ENCODE measurements at regions not wholly inside any gene's neighbourhood (a gene's known extent, or its start where the extent isn't known, plus 50 kb on each side); places are given as distances from the start of the nearest gene placed in this dataset.

DNA sequence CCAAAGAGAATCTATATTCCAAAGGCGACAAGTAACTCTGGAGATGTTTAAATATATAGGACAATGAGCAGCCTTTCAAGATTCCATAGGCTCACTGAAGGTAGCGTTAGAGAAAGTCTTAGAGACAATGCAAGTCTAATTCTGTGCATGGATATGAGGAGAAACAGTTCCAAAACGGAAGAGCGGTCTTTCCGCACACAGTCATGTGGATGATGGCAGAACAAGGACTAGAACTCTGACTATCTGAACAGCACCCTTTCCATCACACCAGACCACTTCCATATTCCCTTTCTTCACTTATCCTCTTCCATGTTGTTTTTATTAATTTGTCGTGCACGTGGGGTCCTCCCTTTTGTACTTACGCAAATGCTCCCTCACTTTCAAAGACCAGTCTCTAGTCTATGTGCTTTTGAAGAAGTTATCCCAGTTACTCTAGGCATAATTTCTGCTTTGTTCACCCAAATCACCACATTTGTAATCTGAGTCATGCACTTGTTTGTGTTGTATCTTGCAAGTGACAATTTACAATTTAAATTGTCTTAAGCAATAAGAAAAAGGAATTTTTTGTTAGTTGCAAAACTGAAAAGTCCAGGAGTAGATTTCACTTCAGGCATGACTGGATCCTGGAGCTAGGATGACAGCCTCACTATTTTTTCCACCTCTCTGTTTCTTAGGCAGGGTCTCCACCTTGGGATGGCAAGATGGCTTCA is 116.0 kb upstream of the ADRA1B start:
- TF ChIP-seq, protein P1, sequence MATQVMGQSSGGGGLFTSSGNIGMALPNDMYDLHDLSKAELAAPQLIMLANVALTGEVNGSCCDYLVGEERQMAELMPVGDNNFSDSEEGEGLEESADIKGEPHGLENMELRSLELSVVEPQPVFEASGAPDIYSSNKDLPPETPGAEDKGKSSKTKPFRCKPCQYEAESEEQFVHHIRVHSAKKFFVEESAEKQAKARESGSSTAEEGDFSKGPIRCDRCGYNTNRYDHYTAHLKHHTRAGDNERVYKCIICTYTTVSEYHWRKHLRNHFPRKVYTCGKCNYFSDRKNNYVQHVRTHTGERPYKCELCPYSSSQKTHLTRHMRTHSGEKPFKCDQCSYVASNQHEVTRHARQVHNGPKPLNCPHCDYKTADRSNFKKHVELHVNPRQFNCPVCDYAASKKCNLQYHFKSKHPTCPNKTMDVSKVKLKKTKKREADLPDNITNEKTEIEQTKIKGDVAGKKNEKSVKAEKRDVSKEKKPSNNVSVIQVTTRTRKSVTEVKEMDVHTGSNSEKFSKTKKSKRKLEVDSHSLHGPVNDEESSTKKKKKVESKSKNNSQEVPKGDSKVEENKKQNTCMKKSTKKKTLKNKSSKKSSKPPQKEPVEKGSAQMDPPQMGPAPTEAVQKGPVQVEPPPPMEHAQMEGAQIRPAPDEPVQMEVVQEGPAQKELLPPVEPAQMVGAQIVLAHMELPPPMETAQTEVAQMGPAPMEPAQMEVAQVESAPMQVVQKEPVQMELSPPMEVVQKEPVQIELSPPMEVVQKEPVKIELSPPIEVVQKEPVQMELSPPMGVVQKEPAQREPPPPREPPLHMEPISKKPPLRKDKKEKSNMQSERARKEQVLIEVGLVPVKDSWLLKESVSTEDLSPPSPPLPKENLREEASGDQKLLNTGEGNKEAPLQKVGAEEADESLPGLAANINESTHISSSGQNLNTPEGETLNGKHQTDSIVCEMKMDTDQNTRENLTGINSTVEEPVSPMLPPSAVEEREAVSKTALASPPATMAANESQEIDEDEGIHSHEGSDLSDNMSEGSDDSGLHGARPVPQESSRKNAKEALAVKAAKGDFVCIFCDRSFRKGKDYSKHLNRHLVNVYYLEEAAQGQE (IDR thresholded peaks at IDR 0.05; ENCODE audit: insufficient read depth in 1 of 2, low read depth in 2 of 2, low read length in 2 of 2) = no peak

DNA sequence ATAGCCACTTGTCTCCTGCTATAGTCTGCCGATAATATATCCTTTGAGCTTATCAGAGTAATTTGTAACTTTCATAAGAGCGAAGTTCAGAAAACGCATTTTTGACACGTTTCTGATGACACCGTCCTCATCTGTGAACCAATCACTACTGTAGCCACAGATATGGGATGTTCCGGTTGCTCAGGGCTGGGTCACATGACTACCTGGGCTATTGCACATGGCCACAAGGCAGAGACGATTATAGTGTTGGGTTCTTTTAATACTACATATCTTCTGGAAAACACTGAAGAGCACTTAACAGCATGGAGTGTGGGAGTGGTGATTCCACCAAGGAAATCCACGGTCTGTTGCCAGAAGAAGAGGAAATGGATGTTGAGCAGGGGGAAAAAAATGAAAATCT is 115.0 kb upstream of the ADRA1B start:
- no peak for TF ChIP-seq TAF1 (IDR thresholded peaks at IDR 0.05; ENCODE audit: borderline replicate concordance, insufficient read depth, low read length)
- TF ChIP-seq POLR2AphosphoS5 (IDR thresholded peaks at IDR 0.05; ENCODE audit: low read depth, low read length) = no peak
- TF ChIP-seq, protein P1 (IDR thresholded peaks at IDR 0.05; ENCODE audit: insufficient read depth in 1 of 2, low read depth in 2 of 2, low read length in 2 of 2) = no peak
- no peak for TF ChIP-seq FOXP2 (optimal IDR thresholded peaks at IDR 0.05; ENCODE audit: borderline replicate concordance, extremely low read depth, extremely low read length, insufficient read depth)
- no peak for TF ChIP-seq SIN3A (IDR thresholded peaks at IDR 0.05; ENCODE audit: borderline replicate concordance, insufficient read depth, low read length)

DNA sequence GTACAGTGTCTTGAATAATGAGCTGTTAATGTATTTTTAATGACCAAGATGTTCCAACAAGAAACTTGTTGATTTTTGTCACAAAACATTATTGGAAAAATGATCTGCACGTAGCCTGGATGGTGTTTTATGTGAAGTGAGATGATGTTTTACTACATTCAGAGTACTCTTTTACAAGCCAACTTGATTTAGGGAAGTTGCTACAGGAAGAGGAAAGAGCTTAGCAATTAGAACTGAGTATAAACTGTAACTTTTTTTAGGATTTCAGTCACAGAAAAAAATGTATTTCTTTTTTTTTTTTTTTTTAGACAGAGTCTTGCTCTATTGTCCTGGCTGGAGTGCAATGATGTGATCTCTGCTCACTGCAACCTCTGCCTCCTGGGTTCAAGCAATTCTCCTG is 113.6 kb upstream of the ADRA1B start:
- TF ChIP-seq, protein P1 (IDR thresholded peaks at IDR 0.05; ENCODE audit: insufficient read depth in 1 of 2, low read depth in 2 of 2, low read length in 2 of 2) = no peak
- TF ChIP-seq SIN3A (IDR thresholded peaks at IDR 0.05; ENCODE audit: borderline replicate concordance, insufficient read depth, low read length) = no peak
- no peak for TF ChIP-seq TAF1 (IDR thresholded peaks at IDR 0.05; ENCODE audit: borderline replicate concordance, insufficient read depth, low read length)
- no peak for TF ChIP-seq POLR2AphosphoS5 (IDR thresholded peaks at IDR 0.05; ENCODE audit: low read depth, low read length)
- no peak for TF ChIP-seq FOXP2 (optimal IDR thresholded peaks at IDR 0.05; ENCODE audit: borderline replicate concordance, extremely low read depth, extremely low read length, insufficient read depth)

DNA sequence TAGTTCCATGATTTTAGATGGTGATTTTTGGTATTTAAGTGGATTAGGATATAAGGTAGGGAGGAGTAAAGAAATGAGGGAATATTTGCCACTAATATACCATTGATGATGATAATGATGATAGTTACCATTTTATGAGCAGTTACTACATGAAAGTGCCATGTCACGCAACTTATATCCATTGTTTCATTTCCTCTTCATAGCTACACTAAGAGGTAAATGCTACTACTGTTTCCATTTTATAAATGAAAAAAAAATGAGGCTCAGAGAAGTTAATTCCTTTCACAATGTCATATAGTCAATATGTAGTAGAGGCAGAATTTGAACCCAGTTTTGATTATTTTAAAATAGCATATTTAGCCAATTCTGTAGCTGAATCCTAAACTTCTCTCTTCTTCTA is 112.2 kb upstream of the ADRA1B start:
- TF ChIP-seq, protein P1 (IDR thresholded peaks at IDR 0.05; ENCODE audit: insufficient read depth in 1 of 2, low read depth in 2 of 2, low read length in 2 of 2) = no peak
- TF ChIP-seq POLR2AphosphoS5 (IDR thresholded peaks at IDR 0.05; ENCODE audit: low read depth, low read length) = no peak
- TF ChIP-seq FOXP2 (optimal IDR thresholded peaks at IDR 0.05; ENCODE audit: borderline replicate concordance, extremely low read depth, extremely low read length, insufficient read depth) = no peak
- no peak for TF ChIP-seq SIN3A (IDR thresholded peaks at IDR 0.05; ENCODE audit: borderline replicate concordance, insufficient read depth, low read length)
- no peak for TF ChIP-seq TAF1 (IDR thresholded peaks at IDR 0.05; ENCODE audit: borderline replicate concordance, insufficient read depth, low read length)

DNA sequence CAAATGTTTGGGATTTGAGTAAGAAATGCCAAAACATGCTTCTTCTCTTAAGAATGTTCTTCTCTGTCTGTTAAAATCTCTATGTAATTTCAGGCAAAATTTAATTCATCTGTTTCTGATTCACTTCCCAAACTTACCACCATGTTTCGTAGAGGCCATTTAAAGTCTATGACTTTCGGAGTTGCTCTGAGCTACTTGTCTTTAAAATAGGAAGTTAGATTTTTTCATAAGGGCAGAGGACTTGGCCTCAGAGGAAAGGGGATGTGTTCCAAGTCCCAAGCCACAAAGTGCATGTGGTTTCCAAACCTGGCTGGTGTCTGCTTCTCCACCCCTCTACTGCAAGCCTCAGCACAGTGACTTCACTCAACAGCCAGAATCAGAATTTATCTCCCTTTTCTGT is 111.3 kb upstream of the ADRA1B start:
- TF ChIP-seq TAF1 (IDR thresholded peaks at IDR 0.05; ENCODE audit: borderline replicate concordance, insufficient read depth, low read length) = no peak
